HepG2 (cell line): ENCODE measurements at regions not wholly inside any gene's neighbourhood (a gene's known extent, or its start where the extent isn't known, plus 50 kb on each side); places are given as distances from the start of the nearest gene placed in this dataset.

Experiments
- ZNF614 ChIP-seq: IDR thresholded peaks from 2 replicates; pipeline ENCODE4 v1.6.1; 2018; ENCODE audit warnings: missing biosample characterization, missing genetic modification reagents, inconsistent platforms, borderline replicate concordance
- TF ChIP-seq, protein P1 (sequence below): sonication (generic); formaldehyde crosslinking; IDR thresholded peaks from 2 replicates; pipeline ENCODE4 v1.4.0; 2020; ENCODE audit warnings: missing genetic modification reagents

- TF ChIP-seq, protein P1, sequence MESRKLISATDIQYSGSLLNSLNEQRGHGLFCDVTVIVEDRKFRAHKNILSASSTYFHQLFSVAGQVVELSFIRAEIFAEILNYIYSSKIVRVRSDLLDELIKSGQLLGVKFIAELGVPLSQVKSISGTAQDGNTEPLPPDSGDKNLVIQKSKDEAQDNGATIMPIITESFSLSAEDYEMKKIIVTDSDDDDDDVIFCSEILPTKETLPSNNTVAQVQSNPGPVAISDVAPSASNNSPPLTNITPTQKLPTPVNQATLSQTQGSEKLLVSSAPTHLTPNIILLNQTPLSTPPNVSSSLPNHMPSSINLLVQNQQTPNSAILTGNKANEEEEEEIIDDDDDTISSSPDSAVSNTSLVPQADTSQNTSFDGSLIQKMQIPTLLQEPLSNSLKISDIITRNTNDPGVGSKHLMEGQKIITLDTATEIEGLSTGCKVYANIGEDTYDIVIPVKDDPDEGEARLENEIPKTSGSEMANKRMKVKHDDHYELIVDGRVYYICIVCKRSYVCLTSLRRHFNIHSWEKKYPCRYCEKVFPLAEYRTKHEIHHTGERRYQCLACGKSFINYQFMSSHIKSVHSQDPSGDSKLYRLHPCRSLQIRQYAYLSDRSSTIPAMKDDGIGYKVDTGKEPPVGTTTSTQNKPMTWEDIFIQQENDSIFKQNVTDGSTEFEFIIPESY (CRISPR knock-in tag) = no peak
- TF ChIP-seq ZNF614 (CRISPR knock-in tag) = no peak
Measured at GRCh38 chr4:54971474-54971950, 153.9 kb downstream of the KDR start.
